SU-DHL-6 (cell line): ENCODE measurements at regions not wholly inside any gene's neighbourhood (a gene's known extent, or its start where the extent isn't known, plus 50 kb on each side); places are given as distances from the start of the nearest gene placed in this dataset.

Experiments used
- CTCF ChIP-seq: fragments of 200-600 bp; sonication (generic); IDR thresholded peaks from one replicate; pipeline ENCODE4 v1.5.1; 2017; ENCODE audit warnings: antibody characterized with exemption, mild to moderate bottlenecking, low read length, moderate library complexity; ENCODE audit not compliant: insufficient read depth, poor library complexity, severe bottlenecking
- EZH2phosphoT487 ChIP-seq: fragments of 200-600 bp; sonication (generic), shearing (Covaris generic); conservative IDR thresholded peaks from 2 replicates; pipeline ENCODE4 v1.6.1; 2018; ENCODE audit warnings: mild to moderate bottlenecking, antibody characterized with exemption, low read length, moderate library complexity, mixed read lengths

- TF ChIP-seq CTCF (no peak), EZH2phosphoT487 (no peak)
These were observed 879.7 kb downstream of the RPA4 start for GRCh38 chrX:97763391-97763790.
